Activated naive CD4-positive, alpha-beta T cell treated with anti-CD3 and anti-CD28 coated beads for 36 hours (primary cell): ENCODE measurements at regions not wholly inside any gene's neighbourhood (a gene's known extent, or its start where the extent isn't known, plus 50 kb on each side); places are given as distances from the start of the nearest gene placed in this dataset.

Experiments used
- CTCF ChIA-PET: fragments of 350-600 bp; sonication (Branson Sonifier 250); formaldehyde crosslinking; loops from one replicate; lab custom pipeline; 2021; ENCODE audit warnings: antibody characterized with exemption; lab: Charles Lee
- DNase-seq: peaks from one replicate; pipeline ENCODE4 v3.0.0-alpha.2; 2020
- H3K27ac Mint-ChIP-seq: one replicate; pipeline ENCODE4 v1.8.0; 2021; ENCODE audit warnings: mild to moderate bottlenecking, mixed read lengths
- H3K27me3 Mint-ChIP-seq: one replicate; pipeline ENCODE4 v1.8.0; 2021; ENCODE audit warnings: low read depth, mixed read lengths
- H3K36me3 Mint-ChIP-seq: one replicate; pipeline ENCODE4 v1.8.0; 2021; ENCODE audit warnings: low read depth, mixed read lengths
- H3K4me1 Mint-ChIP-seq: one replicate; pipeline ENCODE4 v1.8.0; 2021; ENCODE audit warnings: low read depth, mixed read lengths
- H3K4me3 Mint-ChIP-seq: one replicate; pipeline ENCODE4 v1.8.0; 2021; ENCODE audit warnings: mild to moderate bottlenecking, moderate library complexity, mixed read lengths
- H3K9me3 Mint-ChIP-seq: one replicate; pipeline ENCODE4 v1.8.0; 2021; ENCODE audit warnings: mixed read lengths
- intact Hi-C: fragments of 100-400 bp; cut with micrococcal nuclease; formaldehyde crosslinking; loops from one replicate; pipeline ENCODE4 v1.15.1; 2023

GRCh38 chr1:22288593-22289241 is 145.8 kb upstream of the WNT4 start:
- no peak overlapping the region for H3K4me3 Mint-ChIP-seq
- CTCF ChIA-PET, result no interaction called here
- no peak overlapping the region for H3K27ac Mint-ChIP-seq
- H3K27me3 Mint-ChIP-seq, result peaks cover 4% of the 10 kb centered on the region
- intact Hi-C loops, result no loop called here
- H3K36me3 Mint-ChIP-seq, result no peaks in the 10 kb centered on the region
- no peaks in the 10 kb centered on the region for H3K4me1 Mint-ChIP-seq
- DNase-seq, result no peak
- H3K9me3 Mint-ChIP-seq, result no peaks in the 10 kb centered on the region

DNA sequence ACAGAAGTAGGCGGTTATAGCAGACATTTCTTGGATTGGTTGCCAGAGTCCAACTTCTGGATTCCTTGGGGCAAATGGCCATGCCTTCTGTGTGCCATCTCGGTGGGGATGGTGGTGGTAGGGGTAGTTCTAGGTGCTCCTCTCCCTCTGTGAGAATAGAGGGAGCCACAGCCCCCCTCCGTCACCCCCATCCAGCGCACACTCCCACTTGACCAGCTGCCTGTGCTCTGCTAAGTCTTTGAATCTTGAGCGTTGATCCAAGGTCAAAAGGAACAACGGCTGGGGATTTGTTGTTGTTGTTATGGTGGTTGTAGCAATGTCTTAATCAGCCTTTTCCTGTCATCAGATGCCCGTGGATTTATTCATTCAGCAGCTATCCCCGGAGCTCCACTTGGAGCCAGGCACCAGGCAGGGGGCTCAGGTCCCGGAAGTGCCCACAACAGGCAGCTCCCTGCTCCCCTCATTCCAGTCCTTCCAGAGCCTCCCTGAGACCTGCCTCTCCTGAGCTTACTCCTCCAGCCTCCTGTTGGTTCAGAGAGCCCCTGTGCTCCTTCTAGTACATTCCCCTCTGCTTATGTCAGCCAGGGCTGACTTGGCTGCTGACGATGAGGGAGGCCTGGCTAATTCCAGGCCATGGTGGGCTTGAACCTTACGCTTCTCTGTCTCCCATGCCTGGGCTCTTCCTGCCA is 146.6 kb upstream of the WNT4 start:
- H3K4me3 Mint-ChIP-seq, result no peak overlapping the region
- CTCF ChIA-PET, result no interaction called here
- H3K27me3 Mint-ChIP-seq, result peaks cover 2% of the 10 kb centered on the region
- no peak for DNase-seq
- H3K9me3 Mint-ChIP-seq, result no peaks in the 10 kb centered on the region
- H3K36me3 Mint-ChIP-seq, result no peaks in the 10 kb centered on the region
- no peaks in the 10 kb centered on the region for H3K4me1 Mint-ChIP-seq
- no peak overlapping the region for H3K27ac Mint-ChIP-seq
- intact Hi-C loops, result no loop called here

DNA sequence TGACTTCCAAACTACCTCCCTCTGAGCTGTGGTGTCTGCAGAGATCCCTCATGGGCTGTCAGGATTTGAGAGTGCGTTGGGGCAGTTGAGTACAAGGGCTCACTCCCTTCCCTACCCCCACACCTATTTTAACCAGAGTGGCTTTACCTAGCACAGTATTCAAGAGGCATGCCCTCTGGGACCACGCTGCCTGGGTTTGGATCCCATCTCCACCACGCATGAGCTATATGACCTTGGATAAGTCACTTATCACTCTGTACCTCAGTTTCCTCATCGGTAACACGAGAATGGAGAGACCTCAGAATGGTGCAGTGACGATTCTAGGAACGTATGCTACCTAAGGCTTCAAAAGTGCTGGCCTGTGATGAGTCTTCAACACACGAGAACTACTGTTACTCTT is 147.3 kb upstream of the WNT4 start:
- CTCF ChIA-PET, result no interaction called here
- Mint-ChIP-seq H3K4me3 (no peak overlapping the region), H3K36me3 (no peaks in the 10 kb centered on the region), H3K9me3 (no peaks in the 10 kb centered on the region), H3K4me1 (no peaks in the 10 kb centered on the region), H3K27me3 (peaks cover 2% of the 10 kb centered on the region), H3K27ac (no peak overlapping the region)
- DNase-seq, result no peak
- intact Hi-C loops, result loop anchor here (10.0 kb wide), 1 partner anchor 125 kb away; no protein-coding TSS in a partner anchor

DNA sequence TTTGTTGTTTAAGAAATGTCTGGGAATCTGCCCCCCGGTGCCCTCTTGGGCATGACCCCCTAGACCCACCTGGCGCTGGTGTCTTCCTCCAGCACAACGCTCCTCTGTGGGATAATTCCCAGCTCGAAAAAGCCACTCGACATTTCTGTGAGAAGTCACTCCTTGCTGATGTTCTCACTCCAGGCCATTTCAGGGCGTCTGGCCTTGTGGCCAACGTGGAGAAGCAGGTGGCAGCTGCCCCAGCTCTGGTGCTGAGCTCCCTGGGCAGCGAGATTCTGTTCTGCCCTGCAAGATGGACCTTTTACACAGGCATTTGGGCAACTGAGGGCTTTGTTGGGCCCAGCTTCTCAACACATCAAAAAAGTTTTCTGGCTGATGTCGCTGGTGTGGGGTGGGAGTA is 147.7 kb upstream of the WNT4 start:
- CTCF ChIA-PET, result no interaction called here
- no peak for DNase-seq
- intact Hi-C loops, result loop anchor here (10.0 kb wide), 1 partner anchor 124 kb away; no protein-coding TSS in a partner anchor

DNA sequence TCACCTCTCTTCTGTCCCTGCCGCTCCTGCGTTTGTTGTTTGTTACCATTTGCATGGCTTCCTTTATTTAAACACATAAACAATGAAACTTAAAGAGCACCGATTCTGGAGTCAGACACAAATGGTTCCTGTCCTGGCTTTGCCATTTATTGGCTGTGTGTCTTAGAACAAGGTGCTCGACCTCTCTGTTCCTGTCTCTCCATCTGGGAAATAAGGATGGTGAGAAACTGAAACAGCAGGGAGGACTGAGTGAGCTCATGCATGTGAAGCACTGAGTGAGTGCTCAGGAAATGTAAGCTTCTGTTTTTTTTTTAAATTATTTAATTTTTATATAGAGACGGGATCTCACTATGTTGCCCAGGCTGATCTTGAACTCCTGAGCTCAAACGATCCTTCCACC is 148.2 kb upstream of the WNT4 start:
- H3K4me1 Mint-ChIP-seq, result no peaks in the 10 kb centered on the region
- CTCF ChIA-PET, result no interaction called here
- no peak for DNase-seq
- H3K27me3 Mint-ChIP-seq, result peaks cover 9% of the 10 kb centered on the region
- H3K27ac Mint-ChIP-seq, result no peak overlapping the region
- no peak overlapping the region for H3K4me3 Mint-ChIP-seq
- H3K9me3 Mint-ChIP-seq, result no peaks in the 10 kb centered on the region
- intact Hi-C loops, result loop anchor here (10.0 kb wide), 1 partner anchor 124 kb away; no protein-coding TSS in a partner anchor
- H3K36me3 Mint-ChIP-seq, result no peaks in the 10 kb centered on the region

More for the DNA sequence above, 147.7 kb upstream of the WNT4 start:
- Mint-ChIP-seq H3K4me3 (no peak overlapping the region), H3K27ac (no peak overlapping the region), H3K27me3 (peaks cover 5% of the 10 kb centered on the region), H3K4me1 (no peaks in the 10 kb centered on the region), H3K36me3 (no peaks in the 10 kb centered on the region), H3K9me3 (no peaks in the 10 kb centered on the region)

DNA sequence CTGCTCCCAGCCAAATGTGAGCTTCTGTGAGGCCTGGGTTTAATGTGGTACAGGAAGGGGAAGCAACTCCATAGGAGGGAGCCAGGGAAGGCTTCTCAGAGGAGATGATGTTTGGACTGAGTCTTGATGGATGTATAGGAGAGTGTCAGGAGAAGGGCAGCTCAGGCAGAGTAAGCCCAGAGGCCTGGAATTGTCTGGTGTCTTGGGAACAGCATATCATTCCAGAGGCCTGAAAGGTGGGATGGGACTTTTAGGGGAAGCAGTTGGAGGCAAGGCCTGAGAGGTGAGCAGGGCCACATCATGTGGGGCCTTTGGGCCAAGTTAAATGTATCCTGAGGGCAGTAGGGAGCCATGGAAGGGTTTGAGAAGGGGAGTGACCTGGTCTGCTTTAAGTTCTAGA is 148.6 kb upstream of the WNT4 start:
- Mint-ChIP-seq H3K9me3 (no peaks in the 10 kb centered on the region), H3K4me1 (no peaks in the 10 kb centered on the region), H3K4me3 (no peak overlapping the region), H3K27me3 (peaks cover 14% of the 10 kb centered on the region), H3K27ac (no peak overlapping the region), H3K36me3 (no peaks in the 10 kb centered on the region)
- intact Hi-C loops, result loop anchor here (10.0 kb wide), 1 partner anchor 123 kb away; no protein-coding TSS in a partner anchor
- no peak for DNase-seq
- CTCF ChIA-PET, result no interaction called here

GRCh38 chr1:22292011-22292788 is 149.3 kb upstream of the WNT4 start:
- H3K4me3 Mint-ChIP-seq, result no peak overlapping the region
- H3K4me1 Mint-ChIP-seq, result no peaks in the 10 kb centered on the region
- no peaks in the 10 kb centered on the region for H3K9me3 Mint-ChIP-seq
- H3K27me3 Mint-ChIP-seq, result peaks cover 15% of the 10 kb centered on the region
- no peak overlapping the region for H3K27ac Mint-ChIP-seq
- H3K36me3 Mint-ChIP-seq, result no peaks in the 10 kb centered on the region
- intact Hi-C loops, result loop anchor here (10.0 kb wide), 1 partner anchor 123 kb away; no protein-coding TSS in a partner anchor
- CTCF ChIA-PET, result interaction anchor here (1.1 kb wide), 1 partner anchor 129 kb away, joined by 3 read pairs; no protein-coding TSS in a partner anchor
- no peak for DNase-seq

- Mint-ChIP-seq H3K36me3 (no peaks in the 10 kb centered on the region), H3K27ac (no peak overlapping the region), H3K4me1 (no peaks in the 10 kb centered on the region), H3K27me3 (peaks cover 30% of the 10 kb centered on the region), H3K4me3 (no peak overlapping the region), H3K9me3 (no peaks in the 10 kb centered on the region)
- no peak for DNase-seq
- CTCF ChIA-PET, result interaction anchor here (0.7 kb wide), 1 partner anchor 62 kb away, joined by 3 read pairs; no protein-coding TSS in a partner anchor
- intact Hi-C loops, result loop anchor here (10.0 kb wide), 1 partner anchor 119 kb away; no protein-coding TSS in a partner anchor
Measured at GRCh38 chr1:22295396-22295795, 152.5 kb upstream of the WNT4 start.

GRCh38 chr1:22295856-22296255 is 153.0 kb upstream of the WNT4 start:
- H3K27ac Mint-ChIP-seq, result no peak overlapping the region
- H3K36me3 Mint-ChIP-seq, result no peaks in the 10 kb centered on the region
- no peak for DNase-seq
- intact Hi-C loops, result loop anchor here (10.0 kb wide), 1 partner anchor 119 kb away; no protein-coding TSS in a partner anchor
- CTCF ChIA-PET, result no interaction called here
- no peaks in the 10 kb centered on the region for H3K9me3 Mint-ChIP-seq
- H3K4me1 Mint-ChIP-seq, result no peaks in the 10 kb centered on the region
- H3K27me3 Mint-ChIP-seq, result peaks cover 32% of the 10 kb centered on the region
- no peak overlapping the region for H3K4me3 Mint-ChIP-seq

- H3K9me3 Mint-ChIP-seq, result no peaks in the 10 kb centered on the region
- no peaks in the 10 kb centered on the region for H3K36me3 Mint-ChIP-seq
- no peak overlapping the region for H3K27ac Mint-ChIP-seq
- H3K27me3 Mint-ChIP-seq, result peaks cover 38% of the 10 kb centered on the region
- intact Hi-C loops, result loop anchor here (10.0 kb wide), 1 partner anchor 118 kb away; no protein-coding TSS in a partner anchor
- CTCF ChIA-PET, result no interaction called here
- no peaks in the 10 kb centered on the region for H3K4me1 Mint-ChIP-seq
- H3K4me3 Mint-ChIP-seq, result no peak overlapping the region
- DNase-seq, result no peak
Measured at GRCh38 chr1:22296701-22297591, 154.0 kb upstream of the WNT4 start.

DNA sequence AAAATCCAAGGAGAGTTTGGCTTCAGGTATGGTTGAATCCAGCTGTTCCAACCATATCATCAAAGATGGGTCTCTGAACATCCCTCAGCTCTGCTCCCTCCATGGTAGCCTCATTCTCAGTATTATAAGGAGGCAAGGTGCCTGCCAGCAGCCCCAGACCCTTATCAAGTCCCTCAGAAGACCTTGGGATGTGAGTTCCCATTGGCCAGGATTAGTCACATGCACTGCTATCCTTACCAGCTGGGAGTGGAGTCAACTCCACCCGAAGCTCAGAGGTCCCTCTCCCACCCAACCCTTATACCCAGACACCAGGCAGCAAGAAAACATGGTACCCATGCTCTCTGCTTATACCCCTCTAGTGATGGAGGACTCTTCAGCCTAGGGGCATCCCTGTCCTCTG is 153.7 kb upstream of the ZBTB40 start:
- intact Hi-C loops, result loop anchor here (10.0 kb wide), 1 partner anchor 117 kb away; no protein-coding TSS in a partner anchor
- Mint-ChIP-seq H3K4me3 (no peak overlapping the region), H3K27me3 (peaks cover 41% of the 10 kb centered on the region), H3K36me3 (no peaks in the 10 kb centered on the region), H3K4me1 (no peaks in the 10 kb centered on the region), H3K9me3 (no peaks in the 10 kb centered on the region), H3K27ac (no peak overlapping the region)
- DNase-seq, result no peak
- CTCF ChIA-PET, result no interaction called here
